SH-SY5Y (cell line): ENCODE measurements at regions not wholly inside any gene's neighbourhood (a gene's known extent, or its start where the extent isn't known, plus 50 kb on each side); places are given as distances from the start of the nearest gene placed in this dataset.

Experiments used
- GATA2 ChIP-seq: IDR thresholded peaks from 2 replicates; pipeline ENCODE4 v1.6.1; 2011; ENCODE audit warnings: mild to moderate bottlenecking, low read depth, low read length
- GATA3 ChIP-seq: IDR thresholded peaks from 2 replicates; pipeline ENCODE4 v1.6.1; 2011; ENCODE audit warnings: low read depth, mild to moderate bottlenecking, low read length, moderate library complexity

- TF ChIP-seq GATA2 (no peak), GATA3 (no peak)
Observed at GRCh38 chr5:167255926-167256325, 1035.5 kb upstream of the WWC1 start.
